DMS79 (cell line): ENCODE measurements at regions not wholly inside any gene's neighbourhood (a gene's known extent, or its start where the extent isn't known, plus 50 kb on each side); places are given as distances from the start of the nearest gene placed in this dataset.

Source experiments
- DNase-seq: peaks from one replicate; lab custom pipeline; 2025; lab: John Stamatoyannopoulos, UW

DNA sequence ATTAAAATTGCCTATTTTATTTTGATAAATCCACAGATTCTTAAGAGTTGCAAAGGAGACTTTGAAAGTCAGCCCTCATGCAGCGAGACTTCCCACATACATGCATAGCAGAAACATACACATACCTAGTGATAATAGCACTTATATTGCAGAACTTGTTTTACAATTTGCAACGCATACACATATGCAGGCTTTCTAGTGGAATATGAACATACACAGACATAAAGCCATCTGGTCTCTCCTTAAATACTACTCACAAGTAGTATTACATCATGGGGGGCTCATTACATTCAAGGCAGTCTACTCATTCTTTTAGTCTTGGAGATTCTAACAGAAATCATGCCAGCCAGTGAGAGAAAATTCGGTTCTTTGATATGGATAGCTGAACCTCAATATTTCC lies 295.1 kb upstream of the RND3 start:
- DNase-seq = no peak

DNA sequence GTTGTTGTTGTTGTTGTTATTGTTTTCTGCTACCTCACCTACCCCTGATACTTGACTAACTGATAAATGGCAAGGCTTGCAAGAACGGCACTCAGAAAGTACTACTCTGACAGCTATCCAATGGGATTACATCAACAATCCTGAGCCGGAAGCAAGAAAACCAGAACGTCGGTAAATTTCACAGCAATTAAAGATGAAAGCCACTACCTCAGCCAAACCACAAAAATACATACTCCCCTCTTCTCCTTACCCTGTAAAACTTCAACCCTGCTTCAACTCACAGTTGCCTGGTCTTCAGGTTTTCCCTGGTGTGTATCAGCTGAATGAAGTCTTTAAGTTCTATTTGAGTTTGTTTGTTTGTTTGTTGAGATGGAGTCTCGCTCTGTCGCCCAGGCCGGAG lies 293.7 kb upstream of the RND3 start:
- peak; percentile 68 for DNase-seq

DNA sequence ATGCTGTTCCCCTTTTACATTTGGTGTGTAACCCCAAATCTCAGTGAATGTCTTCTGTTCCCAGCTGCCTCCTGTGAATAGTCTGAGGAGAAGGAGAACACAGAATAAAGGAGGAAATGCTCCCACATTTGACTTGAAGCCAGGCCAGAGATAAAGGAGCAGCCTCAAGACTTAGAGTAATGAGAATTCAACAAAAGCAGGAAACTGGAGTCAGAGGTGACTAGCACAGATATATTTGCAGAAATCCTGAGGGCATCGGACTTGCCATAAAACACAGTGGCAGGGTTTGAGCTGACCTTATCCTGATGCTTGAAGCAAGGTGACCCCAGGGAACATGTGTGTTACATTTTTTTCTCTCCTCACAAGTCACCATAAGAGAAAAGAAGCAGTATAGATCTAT lies 291.4 kb upstream of the RND3 start:
- DNase-seq = no peak

DNA sequence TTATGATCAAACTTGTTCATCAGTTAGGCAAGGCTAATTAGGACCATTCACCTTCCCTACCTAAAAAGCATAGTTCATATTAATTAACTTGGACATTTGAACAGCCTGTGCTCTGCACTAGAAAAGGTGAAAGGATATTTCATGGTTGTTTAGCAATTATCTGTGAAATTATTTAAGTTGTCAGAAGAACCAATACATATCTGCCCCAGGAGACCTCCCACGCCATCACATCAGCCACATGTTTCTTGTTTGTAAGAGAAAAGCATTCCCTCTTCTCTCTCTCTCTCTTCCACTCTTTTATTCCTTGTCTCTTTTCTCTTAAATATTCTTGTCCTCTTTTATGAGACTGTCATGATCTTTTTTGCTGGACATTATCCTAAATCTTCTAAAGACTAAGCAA lies 282.0 kb upstream of the RND3 start:
- no peak for DNase-seq

DNA sequence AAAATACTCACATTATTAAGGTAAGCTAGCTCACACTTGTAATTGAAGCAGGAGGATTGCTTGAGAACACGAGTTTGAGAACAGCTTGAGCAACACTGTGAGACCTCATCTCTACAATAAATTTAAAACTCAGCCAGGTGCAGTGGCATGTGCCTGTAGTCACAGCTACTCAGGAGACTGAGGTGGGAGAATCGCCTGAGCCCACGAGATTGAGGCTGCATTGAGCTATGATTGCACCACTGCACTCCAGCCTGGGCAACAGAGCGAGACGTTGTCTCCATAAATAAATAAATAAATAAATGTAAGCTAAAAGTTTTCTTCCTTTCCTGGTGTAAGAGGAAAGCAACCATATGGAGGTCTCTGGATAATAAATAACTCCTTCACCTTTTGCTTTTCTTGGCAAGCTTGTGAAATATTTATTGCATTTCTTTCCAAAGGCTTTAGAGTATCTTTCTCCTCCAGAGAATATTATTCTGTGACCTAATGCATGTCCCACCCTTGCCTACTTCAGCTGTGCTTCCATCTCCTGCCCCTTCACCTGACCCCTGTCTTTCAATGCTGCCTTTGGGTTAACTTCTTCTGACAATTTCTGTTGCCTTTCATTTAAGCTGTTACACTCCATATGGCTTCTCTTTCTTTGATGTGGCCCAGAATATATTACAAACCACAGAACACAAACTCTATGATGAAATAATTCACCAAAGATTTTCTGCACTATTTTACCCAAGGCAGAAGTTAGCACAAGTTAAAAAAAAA lies 280.7 kb upstream of the RND3 start:
- peak; percentile 61 for DNase-seq

DNA sequence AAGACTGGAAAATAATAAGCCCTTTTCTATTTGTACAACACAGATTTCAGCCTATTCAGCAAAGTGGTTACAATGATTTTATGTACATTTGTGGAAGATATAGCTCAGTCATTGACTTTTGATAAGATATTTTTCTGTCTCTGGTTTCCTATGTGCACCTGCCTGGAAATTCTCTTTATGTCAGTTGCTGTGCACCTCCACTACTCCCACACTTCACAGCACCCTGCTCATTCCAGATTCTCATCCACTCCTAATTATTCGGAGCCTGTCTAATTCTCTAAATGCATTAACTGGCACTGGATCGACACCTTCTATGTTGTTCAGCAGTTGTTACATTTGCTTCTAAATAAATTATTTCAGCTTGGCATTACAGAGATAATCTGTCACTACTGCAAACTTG lies 275.1 kb upstream of the RND3 start:
- no peak for DNase-seq

DNA sequence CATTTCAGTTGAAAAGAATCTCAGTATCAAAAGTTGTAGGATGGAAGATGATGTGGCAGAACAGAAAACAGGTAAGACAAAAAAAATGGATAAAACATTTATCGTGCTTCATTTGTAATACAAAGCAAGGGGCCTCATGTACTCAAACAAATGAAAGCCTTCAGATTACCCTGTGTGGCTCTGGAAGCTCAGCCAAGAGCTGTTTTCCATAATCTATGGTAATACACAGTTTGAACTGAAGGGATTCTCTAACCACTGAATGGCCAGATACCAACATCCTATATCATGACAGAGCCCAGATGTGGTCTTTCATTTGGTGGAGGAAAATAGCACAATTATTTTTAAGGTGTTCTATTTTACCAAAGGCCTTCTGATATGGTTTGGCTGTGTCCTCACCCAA lies 272.1 kb upstream of the RND3 start:
- DNase-seq = no peak

DNA sequence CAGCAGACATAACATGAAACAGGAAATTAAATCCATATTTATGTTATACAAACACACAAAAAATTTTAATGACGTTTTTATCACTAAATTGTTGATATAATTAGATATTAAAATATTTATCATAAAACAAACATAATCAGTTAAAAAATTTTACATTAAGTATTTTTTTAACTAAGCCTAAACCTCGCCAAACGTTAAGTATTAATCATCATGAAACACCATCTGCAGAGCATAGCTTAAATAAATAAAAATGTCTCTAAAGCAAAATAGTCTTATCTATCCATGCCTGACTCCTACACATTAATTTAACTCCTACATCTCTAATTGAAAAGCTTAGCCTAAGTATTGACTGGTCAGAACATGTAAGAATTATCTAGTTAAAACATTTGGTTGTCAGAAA lies 271.6 kb upstream of the RND3 start:
- no peak for DNase-seq

DNA sequence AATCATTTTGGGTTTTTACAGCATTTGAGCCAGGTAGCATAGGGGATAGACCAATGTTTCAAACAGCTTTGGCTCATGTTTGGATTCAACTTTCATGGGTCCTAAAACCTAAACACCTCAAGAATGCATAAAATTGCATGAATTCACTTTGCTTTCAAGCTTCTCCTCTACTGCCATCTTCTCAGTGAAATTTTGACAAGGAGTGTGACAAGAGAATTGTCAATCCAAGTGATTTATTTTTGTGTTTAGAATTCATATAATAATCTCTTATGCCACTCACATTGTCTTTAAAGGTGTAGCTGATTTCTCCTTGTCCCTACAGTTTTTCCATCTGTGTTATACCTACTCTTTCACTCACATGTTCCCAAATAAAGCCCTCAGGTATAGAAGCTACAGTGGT lies 264.8 kb upstream of the RND3 start:
- DNase-seq = no peak

DNA sequence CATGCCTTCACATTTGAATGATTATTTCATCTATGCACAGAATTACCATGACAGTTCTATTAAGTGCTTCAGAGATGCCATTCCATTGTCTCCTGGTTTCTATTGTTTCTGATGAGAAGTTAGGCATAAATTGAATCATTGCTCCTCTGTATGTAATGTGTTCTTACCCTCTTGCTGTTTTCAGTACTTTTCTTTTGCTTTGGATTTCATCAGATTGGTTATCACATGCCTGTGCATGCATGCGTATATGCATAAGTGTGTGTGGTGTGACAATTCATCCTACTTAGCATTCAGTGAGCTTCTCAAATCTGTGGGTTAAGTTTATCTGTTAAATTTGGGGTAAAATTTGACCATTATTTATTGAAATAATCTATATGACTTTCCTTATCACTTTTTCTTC lies 263.3 kb upstream of the RND3 start:
- no peak for DNase-seq

DNA sequence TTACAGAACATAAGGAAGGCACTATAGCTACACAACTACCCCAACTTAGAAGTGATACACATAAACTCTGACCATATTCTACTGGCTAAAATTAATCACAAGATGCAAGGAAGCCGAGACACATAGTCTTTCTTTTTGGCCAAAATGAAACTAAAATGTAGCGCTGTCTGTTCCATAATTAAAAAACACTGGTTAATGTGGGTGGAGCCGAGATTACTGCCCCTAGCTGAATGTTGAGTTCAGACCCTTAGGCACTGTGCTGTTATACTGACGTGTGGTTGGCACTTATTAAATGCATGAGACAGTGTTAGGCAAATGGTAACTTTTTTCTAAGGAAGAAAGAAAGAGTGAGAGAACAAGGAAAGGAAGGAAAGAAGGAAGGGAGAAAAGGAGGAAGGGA lies 254.6 kb upstream of the RND3 start:
- DNase-seq = no peak

DNA sequence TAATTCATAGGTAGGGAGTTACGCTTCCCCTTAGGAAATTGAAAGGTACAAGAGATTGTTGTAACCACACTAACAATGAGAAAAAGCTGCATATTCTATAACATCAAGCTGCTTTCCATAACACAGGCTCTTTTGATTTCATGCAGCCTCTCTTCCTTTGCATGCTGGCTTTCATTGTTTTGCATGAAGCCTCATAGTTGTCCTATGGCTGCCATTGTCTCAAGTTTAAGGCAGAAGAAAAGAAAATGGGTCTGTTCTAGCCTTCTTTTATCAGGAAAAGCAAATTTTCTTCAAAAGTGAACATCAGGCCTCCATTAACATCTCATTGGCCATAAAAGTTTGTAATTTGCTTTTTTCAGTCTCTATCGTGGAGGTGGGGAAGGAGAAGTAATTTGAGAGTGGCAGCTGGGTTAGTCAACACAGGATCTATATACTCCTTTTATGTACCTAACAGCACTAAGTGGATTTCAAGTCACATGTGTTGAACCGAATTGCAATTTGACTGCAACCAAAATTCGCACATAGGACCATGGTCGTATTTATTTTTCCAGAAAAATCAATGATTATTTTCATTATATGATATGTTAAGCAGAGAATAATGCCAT lies 248.5 kb upstream of the RND3 start:
- no peak for DNase-seq

DNA sequence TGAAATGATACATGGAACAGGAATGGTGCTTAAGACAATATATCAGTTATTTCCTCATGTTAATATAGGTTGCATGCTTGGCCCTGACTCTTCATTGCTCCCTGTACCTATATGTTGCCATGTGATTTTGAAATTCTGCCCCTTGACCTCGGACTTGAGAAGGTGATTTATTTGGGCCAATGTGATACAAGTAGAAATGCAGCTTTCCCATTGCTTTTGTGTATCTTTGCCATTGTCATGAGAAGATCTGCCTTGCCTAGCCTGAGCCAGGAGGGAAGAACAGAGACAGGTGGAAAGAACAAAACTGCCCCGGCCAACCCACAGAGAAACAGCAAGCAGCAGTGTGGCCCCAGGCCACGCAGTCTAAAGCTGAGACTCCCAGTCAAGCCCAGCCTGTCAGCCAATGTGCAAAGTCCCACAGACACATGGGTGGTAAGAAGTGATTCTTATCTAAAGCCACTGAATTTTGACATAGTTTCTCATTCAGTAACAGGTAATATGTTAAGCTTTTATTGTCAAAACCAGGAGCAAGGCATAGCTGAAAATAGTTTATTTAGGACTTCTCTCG lies 245.7 kb upstream of the RND3 start:
- DNase-seq = no peak

DNA sequence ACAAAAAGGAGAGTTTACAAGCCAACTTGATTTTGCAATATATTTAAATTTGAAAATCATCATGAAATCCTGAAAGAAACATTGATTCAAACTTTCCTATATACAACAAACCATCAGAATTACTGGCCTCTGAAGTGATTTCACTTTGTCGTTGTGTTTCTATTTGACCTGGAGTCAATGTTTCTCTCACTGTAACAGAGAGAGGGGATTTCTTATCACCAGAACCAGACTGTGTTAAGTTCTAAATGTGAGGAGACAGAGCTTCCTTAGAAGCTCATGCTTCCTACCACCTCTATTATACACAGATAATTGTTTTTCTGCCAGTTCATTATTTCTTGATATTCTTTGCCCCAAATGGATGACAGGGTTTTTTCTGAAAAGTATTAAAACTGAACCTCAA lies 245.0 kb upstream of the RND3 start:
- no peak for DNase-seq

DNA sequence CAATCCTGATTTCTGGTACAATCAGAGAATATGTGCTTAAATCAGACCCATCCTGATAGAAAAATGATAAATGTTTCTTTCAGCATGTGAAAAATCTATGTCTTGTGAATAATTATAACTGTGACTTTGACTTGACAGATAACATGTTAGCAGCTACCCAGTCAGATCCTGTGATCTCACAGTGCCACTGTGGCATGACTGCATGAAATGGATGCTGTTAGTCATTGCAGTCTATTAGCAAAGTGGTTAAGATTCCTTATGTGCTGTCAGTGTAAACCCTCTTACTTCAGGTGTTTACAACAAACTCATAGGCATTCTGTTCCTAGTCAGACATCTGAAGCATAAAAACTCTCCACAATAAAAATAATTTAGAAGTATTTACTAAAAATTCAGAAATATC lies 244.6 kb upstream of the RND3 start:
- DNase-seq = no peak

DNA sequence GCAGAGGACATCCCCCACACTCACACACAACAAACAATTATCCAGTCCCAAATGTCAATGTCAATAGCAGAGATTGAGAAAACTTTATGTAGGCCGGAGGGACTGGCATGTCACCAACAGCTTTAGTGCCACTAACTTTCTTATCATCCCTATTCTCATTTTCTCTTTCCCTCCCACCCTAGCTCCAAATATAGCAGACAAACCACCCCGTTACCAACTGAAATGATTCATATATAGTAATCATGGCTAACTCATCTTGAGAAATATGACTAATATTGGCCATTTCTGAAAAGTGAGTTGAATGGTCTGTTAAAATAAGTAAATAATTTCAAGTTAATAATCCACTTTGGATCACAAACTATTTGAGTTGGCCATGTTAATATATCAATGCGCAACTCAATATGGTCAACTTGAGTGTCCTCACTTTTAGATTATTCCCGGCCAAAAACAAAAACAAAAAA lies 242.1 kb upstream of the RND3 start:
- no peak for DNase-seq

DNA sequence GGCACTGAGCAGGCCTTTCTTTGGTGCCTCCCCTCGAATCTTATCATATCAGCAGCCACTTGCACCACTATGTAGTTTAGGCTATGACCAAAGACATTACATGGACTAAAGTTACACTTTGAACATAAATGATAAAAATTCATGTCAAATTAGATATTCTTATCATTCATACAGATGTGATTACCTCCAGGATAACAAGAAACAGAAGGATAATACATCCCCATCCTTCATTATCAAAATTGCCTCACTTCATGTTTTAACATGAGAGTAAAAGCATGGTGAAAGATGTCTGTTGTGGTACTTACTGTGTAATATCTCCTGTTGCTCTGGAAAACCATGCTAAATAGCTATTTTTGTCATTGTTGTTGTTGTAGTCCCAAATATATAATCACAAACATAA lies 230.8 kb upstream of the RND3 start:
- DNase-seq = no peak

DNA sequence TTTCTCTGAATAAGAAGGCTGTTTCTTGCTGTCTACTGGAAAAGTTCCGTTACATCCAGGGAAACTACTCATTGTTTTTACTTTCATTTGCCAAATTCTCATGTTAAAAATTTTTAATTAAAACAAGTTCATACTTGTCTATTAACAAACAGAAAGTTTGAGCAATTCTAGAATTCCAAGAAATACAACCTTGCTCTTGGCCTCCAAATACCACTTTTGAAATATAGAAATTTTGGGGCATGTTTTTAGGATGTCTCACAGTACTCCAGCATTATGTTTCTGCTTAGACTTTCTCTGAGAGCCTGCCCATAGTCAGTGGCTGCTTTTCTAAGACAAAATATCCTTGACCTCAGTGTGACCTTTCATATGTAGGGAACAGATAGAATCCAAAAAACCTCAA lies 228.7 kb upstream of the RND3 start:
- DNase-seq = no peak

DNA sequence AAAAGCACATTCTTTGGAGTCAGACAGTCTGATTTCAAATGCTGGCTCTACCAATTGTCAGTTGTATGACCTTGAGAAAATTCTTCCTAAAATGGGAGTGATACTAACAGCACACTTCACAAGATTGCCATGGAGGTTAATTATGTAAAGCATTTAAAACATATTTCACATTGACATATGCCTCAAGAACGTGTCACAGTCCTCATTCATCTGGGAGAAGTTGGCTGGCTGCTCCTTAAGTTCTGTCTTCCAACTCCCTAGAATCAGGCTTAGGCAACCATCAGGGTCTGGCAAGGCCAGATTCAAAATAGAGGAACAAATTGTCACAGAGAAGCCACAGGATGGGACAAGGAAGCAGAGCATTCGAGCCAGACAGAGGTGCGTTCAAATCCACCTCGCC lies 228.0 kb upstream of the RND3 start:
- DNase-seq = no peak

DNA sequence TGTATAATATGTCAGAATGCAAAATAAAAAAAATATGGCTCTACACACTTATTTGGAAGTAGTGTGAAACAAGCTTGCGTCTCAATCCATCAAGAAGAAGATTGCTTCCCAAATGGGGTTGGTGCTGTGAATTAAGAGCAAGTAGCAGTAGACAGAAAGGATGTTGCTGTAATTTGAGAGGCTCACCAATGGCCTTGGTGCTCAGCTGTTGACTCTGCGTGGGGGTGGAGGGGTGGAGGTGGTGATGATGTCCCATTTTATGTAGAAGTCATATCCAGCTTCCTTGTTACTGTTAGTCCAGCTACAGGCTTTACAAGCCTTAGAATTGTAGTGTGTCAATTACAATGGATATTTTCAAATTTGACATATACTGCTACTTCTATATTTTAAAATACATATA lies 223.4 kb upstream of the RND3 start:
- no peak for DNase-seq

DNA sequence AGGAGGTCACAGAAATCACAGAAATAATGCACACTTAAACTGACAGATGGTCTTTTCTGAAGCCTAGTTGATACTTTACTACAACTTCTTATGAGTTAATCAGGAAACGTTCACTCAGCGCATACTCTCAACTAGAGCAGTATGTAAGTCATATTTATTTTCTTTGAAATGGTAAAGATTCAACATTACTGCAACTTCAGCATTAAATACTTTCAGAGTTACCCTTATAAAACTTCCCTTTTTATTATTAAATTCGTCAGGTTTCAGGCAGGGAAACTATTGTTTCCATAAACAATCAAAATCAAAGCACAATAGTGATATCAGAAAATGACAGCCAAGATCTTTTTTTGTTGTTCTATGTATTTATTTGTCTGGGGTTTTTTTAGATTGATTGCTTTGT lies 222.6 kb upstream of the RND3 start:
- DNase-seq = no peak

DNA sequence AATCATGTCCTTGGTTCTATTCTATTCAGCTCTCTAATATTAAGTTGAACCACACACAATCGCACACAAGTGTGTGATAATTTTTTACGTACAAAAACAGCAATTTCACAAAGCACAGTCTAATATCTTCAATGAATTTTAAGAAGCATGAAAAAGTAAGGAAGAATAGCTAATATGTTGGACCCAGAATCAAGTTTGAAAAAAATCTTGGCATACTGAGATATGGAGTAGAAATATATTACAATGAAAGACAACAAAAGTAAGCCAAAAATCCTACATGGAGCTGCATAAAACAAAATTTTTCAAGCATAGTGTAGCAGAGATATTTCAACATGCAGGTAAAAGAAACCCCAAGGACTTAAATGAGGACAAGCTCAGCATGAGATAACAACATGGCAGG lies 219.1 kb upstream of the RND3 start:
- DNase-seq = no peak

DNA sequence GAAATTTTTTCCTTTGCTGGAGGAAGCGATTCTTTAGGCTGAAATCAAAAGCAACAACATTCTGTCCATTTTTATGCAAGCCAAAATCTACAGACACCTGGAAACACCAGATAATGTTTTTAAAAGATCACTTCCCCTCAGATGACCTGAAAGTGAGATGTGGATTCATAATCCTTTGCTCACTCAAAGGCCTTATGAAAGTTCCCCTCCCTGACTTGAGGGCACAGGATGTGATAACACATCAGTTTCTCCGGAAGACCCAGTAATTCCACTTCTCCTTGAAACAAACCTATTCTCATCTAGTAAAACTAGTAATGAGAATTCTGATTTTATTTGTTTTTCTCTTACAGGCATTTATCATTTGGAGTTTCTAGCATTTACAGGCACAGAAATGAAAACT lies 218.3 kb upstream of the RND3 start:
- DNase-seq = no peak

DNA sequence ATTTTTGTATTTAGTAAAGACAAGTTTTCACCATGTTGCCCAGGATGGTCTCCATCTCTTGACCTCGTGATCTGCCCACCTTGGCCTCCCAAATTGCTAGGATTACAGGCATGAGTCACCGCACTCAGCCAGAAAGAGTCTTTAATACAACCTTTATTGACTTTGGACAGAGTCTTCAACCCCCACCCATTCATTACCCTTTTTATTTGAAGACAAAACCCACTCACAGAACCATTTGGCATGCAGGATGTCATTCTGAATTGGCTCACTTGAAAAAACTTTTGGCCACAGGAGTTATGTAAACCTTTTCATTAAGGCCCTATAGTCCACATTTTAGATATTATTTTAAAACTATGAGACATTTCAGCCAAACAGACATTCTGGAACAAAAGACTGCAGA lies 217.9 kb upstream of the RND3 start:
- no peak for DNase-seq
